ENCODE measurements at regions not wholly inside any gene's neighbourhood (a gene's known extent, or its start where the extent isn't known, plus 50 kb on each side); places are given as distances from the start of the nearest gene placed in this dataset.

- intact Hi-C loops (cut with micrococcal nuclease; ENCODE audit: unreplicated experiment) = no loop called here
- H3K9me3 ChIP-seq (ENCODE audit: control insufficient read depth, insufficient read depth, low read depth, low read length) = no peaks in the 10 kb centered on the region
Measured at GRCh38 chr16:64309398-64310110, 812.3 kb downstream of the CDH11 start.

GRCh38 chr16:64308721-64309120 is 813.1 kb downstream of the CDH11 start:
- TF ChIP-seq TCF7L2 (IDR thresholded peaks at IDR 0.05; ENCODE audit: low read depth, low read length) (no peak), REST (IDR thresholded peaks at IDR 0.05; ENCODE audit: insufficient read depth in 1 of 2, low read depth in 2 of 2, low read length in 1 of 2) (no peak), POLR2AphosphoS5 (IDR thresholded peaks at IDR 0.05; ENCODE audit: low read depth, low read length) (no peak), SIN3A (IDR thresholded peaks at IDR 0.05; ENCODE audit: borderline replicate concordance, insufficient read depth, low read depth, low read length) (no peak), CTCF (IDR thresholded peaks at IDR 0.05) (no peak)
- ChIA-PET POLR2A (no interaction called here), CTCF (no interaction called here)
- Histone ChIP-seq H3K36me3 (ENCODE audit: control insufficient read depth, insufficient read depth, low read length) (no peaks in the 10 kb centered on the region), H3K4me3 (ENCODE audit: low read depth in 2 of 2, low read length in 2 of 2) (no peak overlapping the region), H3K4me1 (ENCODE audit: control insufficient read depth, insufficient read depth, low read length) (no peaks in the 10 kb centered on the region), H3K9me3 (ENCODE audit: control insufficient read depth, insufficient read depth, low read depth, low read length) (no peaks in the 10 kb centered on the region), H3K27ac (ENCODE audit: low read length) (no peak overlapping the region), H3K27me3 (ENCODE audit: control insufficient read depth, insufficient read depth, low read length) (no peaks in the 10 kb centered on the region)
- DNase-seq (ENCODE audit: low read depth, low spot score) = no peak
- in situ Hi-C loops (cut with HindIII; ENCODE audit: low pct_unique_long_range_greater_than_20kb, low sequenced_read_pairs) = no loop called here
- no TSS peak for BruUV-seq (replicated peaks)
- ATAC-seq = no peak
- intact Hi-C loops (cut with micrococcal nuclease; ENCODE audit: unreplicated experiment) = no loop called here

More at GRCh38 chr16:64309398-64310110, 812.3 kb downstream of the CDH11 start:
- no peaks in the 10 kb centered on the region for H3K4me1 ChIP-seq (ENCODE audit: control insufficient read depth, insufficient read depth, low read length)
- in situ Hi-C loops (cut with HindIII; ENCODE audit: low pct_unique_long_range_greater_than_20kb, low sequenced_read_pairs) = no loop called here
- H3K36me3 ChIP-seq (ENCODE audit: control insufficient read depth, insufficient read depth, low read length) = no peaks in the 10 kb centered on the region
- no peaks in the 10 kb centered on the region for H3K27me3 ChIP-seq (ENCODE audit: control insufficient read depth, insufficient read depth, low read length)
- ATAC-seq (no peak), DNase-seq (ENCODE audit: low read depth, low spot score) (no peak)
- no TSS peak for BruUV-seq (replicated peaks)
- H3K27ac ChIP-seq (ENCODE audit: low read length) = no peak overlapping the region
- ChIA-PET CTCF (no interaction called here), POLR2A (no interaction called here)
- TF ChIP-seq TCF7L2 (IDR thresholded peaks at IDR 0.05; ENCODE audit: low read depth, low read length) (no peak), POLR2AphosphoS5 (IDR thresholded peaks at IDR 0.05; ENCODE audit: low read depth, low read length) (no peak), REST (IDR thresholded peaks at IDR 0.05; ENCODE audit: insufficient read depth in 1 of 2, low read depth in 2 of 2, low read length in 1 of 2) (no peak), SIN3A (IDR thresholded peaks at IDR 0.05; ENCODE audit: borderline replicate concordance, insufficient read depth, low read depth, low read length) (no peak), CTCF (IDR thresholded peaks at IDR 0.05) (no peak)
- H3K4me3 ChIP-seq (ENCODE audit: low read depth in 2 of 2, low read length in 2 of 2) = no peak overlapping the region
